Peyer's patch (tissue), 4 donors: ENCODE measurements at regions not wholly inside any gene's neighbourhood (a gene's known extent, or its start where the extent isn't known, plus 50 kb on each side); places are given as distances from the start of the nearest gene placed in this dataset.
"Not testable (repeated sequence)": the region's sequence is repeated elsewhere in the genome, so short reads cannot be mapped to it uniquely, and the experiment has no call there.

ENCODE experiments used
- DNase-seq, 3 donors: peaks; one replicate each; pipeline ENCODE4 v3.0.0-alpha.2; 2017 to 2019
- H3K27ac ChIP-seq, 4 donors: fragments of 200-600 bp; sonication (generic); one replicate each; pipeline ENCODE4 v1.5.1; 2016 to 2019
- H3K27me3 ChIP-seq, 2 donors: fragments of 200-600 bp; sonication (generic); one replicate each; pipeline ENCODE4 v1.5.1; 2019
- H3K36me3 ChIP-seq, 3 donors: fragments of 200-600 bp; sonication (generic); one replicate each; pipeline ENCODE4 v1.5.1; 2016 to 2019
- H3K4me1 ChIP-seq, 4 donors: fragments of 200-600 bp; sonication (generic); one replicate each; pipeline ENCODE4 v1.5.1; 2016 to 2019
- H3K4me3 ChIP-seq, 4 donors: fragments of 200-600 bp; sonication (generic); 1 replicate in 3 of 4; 2 replicates in 1 of 4; pipeline ENCODE4 v1.5.1; 2016 to 2019; ENCODE audit warnings: mild to moderate bottlenecking in 1 of 4
- H3K9me3 ChIP-seq, 4 donors: fragments of 200-600 bp; sonication (generic); one replicate each; pipeline ENCODE4 v1.5.1; 2016 to 2019; ENCODE audit warnings: mild to moderate bottlenecking in 1 of 4
- POLR2A ChIP-seq, 2 donors: fragments of 450-650 bp; IDR thresholded peaks; one replicate each; pipeline ENCODE4 v1.5.1; 2017; ENCODE audit warnings: antibody characterized with exemption in 2 of 2, mild to moderate bottlenecking in 2 of 2, moderate library complexity in 2 of 2
- TF ChIP-seq, protein P1 (sequence below), 6 experiments: fragments of 450-650 bp in 4 of 6; fragments of 200-600 bp in 2 of 6; sonication (generic) in 1 of 6; IDR thresholded peaks; one replicate each; pipeline ENCODE4 v1.5.1; 2017 to 2019; ENCODE audit warnings: antibody characterized with exemption in 6 of 6, mild to moderate bottlenecking in 3 of 6, moderate library complexity in 1 of 6

DNA sequence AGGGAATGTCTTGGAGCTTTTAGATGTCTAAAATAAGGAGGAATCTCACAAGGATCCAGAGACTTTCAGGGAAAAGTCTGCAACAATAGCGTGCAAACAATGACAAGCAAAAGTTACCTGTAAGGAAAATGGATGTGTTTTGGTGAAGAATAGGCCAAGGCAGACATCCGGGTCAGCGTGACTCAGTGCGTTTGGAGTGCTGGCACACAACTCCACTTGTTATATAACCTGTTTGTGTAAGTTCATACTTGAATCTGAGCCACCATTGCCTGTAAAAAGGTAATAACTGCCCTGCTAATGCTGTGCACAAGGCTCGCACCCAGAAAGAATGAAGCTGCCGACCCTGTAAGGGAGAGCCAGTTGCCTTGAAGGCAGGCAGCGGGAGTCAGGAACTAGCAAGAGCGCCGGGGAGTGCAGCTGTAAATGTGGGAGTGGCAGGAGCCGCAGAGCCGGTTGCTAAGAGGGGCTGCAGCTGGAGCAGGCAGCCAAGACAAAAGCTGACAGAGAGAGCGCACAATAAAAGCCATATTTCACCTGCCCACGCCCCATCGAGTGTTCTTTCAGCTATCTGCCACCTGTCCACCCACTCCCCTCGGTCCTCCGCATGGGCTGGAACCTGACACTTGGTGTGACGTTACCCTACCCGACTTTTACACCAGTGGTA is 638.5 kb upstream of the MIS18BP1 start:
- TF ChIP-seq, protein P1, sequence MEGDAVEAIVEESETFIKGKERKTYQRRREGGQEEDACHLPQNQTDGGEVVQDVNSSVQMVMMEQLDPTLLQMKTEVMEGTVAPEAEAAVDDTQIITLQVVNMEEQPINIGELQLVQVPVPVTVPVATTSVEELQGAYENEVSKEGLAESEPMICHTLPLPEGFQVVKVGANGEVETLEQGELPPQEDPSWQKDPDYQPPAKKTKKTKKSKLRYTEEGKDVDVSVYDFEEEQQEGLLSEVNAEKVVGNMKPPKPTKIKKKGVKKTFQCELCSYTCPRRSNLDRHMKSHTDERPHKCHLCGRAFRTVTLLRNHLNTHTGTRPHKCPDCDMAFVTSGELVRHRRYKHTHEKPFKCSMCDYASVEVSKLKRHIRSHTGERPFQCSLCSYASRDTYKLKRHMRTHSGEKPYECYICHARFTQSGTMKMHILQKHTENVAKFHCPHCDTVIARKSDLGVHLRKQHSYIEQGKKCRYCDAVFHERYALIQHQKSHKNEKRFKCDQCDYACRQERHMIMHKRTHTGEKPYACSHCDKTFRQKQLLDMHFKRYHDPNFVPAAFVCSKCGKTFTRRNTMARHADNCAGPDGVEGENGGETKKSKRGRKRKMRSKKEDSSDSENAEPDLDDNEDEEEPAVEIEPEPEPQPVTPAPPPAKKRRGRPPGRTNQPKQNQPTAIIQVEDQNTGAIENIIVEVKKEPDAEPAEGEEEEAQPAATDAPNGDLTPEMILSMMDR (IDR thresholded peaks at IDR 0.05): no peak
- TF ChIP-seq POLR2A (IDR thresholded peaks at IDR 0.05): no peak
- peak overlapping the region in 1 of 4 donors; percentile 57 for H3K27ac ChIP-seq
- H3K4me1 ChIP-seq: no peaks in the 10 kb centered on the region
- peak overlapping the region in 2 of 4 donors; percentile 13 to 37 for H3K4me3 ChIP-seq
- no peaks in the 10 kb centered on the region for H3K36me3 ChIP-seq
- no peaks in the 10 kb centered on the region for H3K9me3 ChIP-seq
- no peaks in the 10 kb centered on the region for H3K27me3 ChIP-seq
- DNase-seq: peak in 2 of 3 donors; percentile 50 to 65

- not testable (repeated sequence) for DNase-seq, H3K4me1 ChIP-seq, H3K27me3 ChIP-seq, H3K9me3 ChIP-seq, H3K4me3 ChIP-seq, H3K27ac ChIP-seq, H3K36me3 ChIP-seq
Observed at GRCh38 chr14:45888766-45889285, 635.8 kb upstream of the MIS18BP1 start.

DNA sequence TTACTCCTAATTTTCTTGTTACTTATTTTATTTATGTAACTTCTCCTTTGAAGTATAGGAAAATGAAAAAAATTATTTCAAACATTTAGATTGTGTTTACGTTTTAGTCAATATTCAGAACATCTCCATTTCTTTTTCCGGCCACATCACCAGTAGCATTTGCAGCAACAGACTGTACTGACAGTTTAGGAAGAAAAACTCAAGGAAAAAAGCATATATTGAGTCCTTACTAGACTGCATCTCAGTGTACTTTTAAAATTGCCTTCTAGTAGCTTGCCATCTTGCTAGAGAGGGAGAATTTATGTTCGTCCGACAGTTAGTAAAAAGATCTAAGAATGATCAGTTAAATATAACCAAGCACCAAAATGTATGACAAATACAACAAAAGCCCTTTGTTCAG is 625.0 kb upstream of the MIS18BP1 start:
- TF ChIP-seq, protein P1 (IDR thresholded peaks at IDR 0.05): no peak
- no peak for TF ChIP-seq POLR2A (IDR thresholded peaks at IDR 0.05)
- Histone ChIP-seq H3K4me3 (no peak overlapping the region), H3K4me1 (no peaks in the 10 kb centered on the region), H3K27me3 (no peaks in the 10 kb centered on the region), H3K9me3 (no peaks in the 10 kb centered on the region), H3K27ac (no peak overlapping the region), H3K36me3 (no peaks in the 10 kb centered on the region)
- no peak for DNase-seq

- no peaks in the 10 kb centered on the region for H3K9me3 ChIP-seq
- H3K4me1 ChIP-seq: no peaks in the 10 kb centered on the region
- no peak for DNase-seq
- no peak for TF ChIP-seq POLR2A (IDR thresholded peaks at IDR 0.05)
- TF ChIP-seq, protein P1 (IDR thresholded peaks at IDR 0.05): no peak
- no peaks in the 10 kb centered on the region for H3K27me3 ChIP-seq
- H3K27ac ChIP-seq: no peak overlapping the region
- H3K4me3 ChIP-seq: no peak overlapping the region
- no peaks in the 10 kb centered on the region for H3K36me3 ChIP-seq
Observed at GRCh38 chr14:45868863-45869262, 615.9 kb upstream of the MIS18BP1 start.

GRCh38 chr14:45868377-45868776 is 615.4 kb upstream of the MIS18BP1 start:
- no peak overlapping the region for H3K27ac ChIP-seq
- H3K4me1 ChIP-seq: no peaks in the 10 kb centered on the region
- TF ChIP-seq, protein P1 (IDR thresholded peaks at IDR 0.05): no peak
- no peak for TF ChIP-seq POLR2A (IDR thresholded peaks at IDR 0.05)
- no peaks in the 10 kb centered on the region for H3K9me3 ChIP-seq
- no peaks in the 10 kb centered on the region for H3K27me3 ChIP-seq
- DNase-seq: no peak
- H3K4me3 ChIP-seq: no peak overlapping the region
- no peaks in the 10 kb centered on the region for H3K36me3 ChIP-seq

DNA sequence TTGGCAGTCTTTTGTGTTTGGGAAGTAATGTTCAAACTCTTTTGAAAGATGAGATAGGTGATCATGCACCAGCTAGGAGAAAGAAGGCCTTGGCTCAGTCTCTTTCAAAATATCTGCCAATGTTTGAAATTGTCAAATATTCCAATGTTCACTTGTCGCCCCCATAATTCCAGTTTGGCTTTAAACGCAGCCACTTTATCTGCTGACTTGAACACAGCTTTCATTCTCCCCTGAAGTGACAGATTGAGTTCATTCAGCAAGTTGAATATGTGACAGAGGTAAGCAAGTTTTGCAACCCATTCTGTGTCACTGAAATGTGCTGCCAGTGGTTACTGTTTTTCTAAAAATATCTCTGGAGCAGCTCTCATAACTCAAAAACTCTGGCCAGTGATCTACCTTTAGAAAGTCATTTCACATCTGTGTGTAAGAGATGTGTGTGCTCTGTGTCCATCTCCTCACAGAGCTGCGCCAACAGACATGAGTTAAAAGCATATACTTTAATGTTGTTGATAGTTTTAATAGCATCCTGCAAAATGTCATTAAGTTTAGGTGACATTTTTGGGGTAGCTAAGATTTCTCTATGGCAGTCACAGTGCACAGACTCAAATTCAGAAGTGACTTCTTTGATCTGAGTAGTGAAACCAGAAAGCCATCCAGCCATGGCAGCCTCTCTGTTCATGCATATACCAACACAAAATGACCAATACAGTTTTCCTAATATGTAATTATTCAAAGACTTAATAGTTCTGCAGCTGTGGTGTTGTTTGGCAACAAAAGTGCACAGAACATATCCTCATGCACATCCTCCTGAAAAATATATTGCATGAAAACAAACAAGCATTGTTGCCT is 614.3 kb upstream of the MIS18BP1 start:
- Histone ChIP-seq H3K36me3 (no peaks in the 10 kb centered on the region), H3K27ac (no peak overlapping the region), H3K4me3 (no peak overlapping the region), H3K4me1 (no peaks in the 10 kb centered on the region), H3K27me3 (no peaks in the 10 kb centered on the region), H3K9me3 (no peaks in the 10 kb centered on the region)
- no peak for DNase-seq
- TF ChIP-seq POLR2A (IDR thresholded peaks at IDR 0.05): no peak
- TF ChIP-seq, protein P1 (IDR thresholded peaks at IDR 0.05): no peak
